Kidney capillary endothelial cell (primary cell): ENCODE measurements at regions not wholly inside any gene's neighbourhood (a gene's known extent, or its start where the extent isn't known, plus 50 kb on each side); places are given as distances from the start of the nearest gene placed in this dataset.

Experiments
- DNase-seq: peaks from one replicate; pipeline ENCODE4 v3.0.0-alpha.2; 2018; ENCODE audit warnings: low spot score

- DNase-seq: no peak
Observed at GRCh38 chr7:25847336-25848070, 304.5 kb upstream of the NFE2L3 start.

GRCh38 chr7:25849500-25850184, 302.4 kb upstream of the NFE2L3 start:
- DNase-seq: no peak

- no peak for DNase-seq
Observed at GRCh38 chr7:25850216-25850615, 301.8 kb upstream of the NFE2L3 start.

DNA sequence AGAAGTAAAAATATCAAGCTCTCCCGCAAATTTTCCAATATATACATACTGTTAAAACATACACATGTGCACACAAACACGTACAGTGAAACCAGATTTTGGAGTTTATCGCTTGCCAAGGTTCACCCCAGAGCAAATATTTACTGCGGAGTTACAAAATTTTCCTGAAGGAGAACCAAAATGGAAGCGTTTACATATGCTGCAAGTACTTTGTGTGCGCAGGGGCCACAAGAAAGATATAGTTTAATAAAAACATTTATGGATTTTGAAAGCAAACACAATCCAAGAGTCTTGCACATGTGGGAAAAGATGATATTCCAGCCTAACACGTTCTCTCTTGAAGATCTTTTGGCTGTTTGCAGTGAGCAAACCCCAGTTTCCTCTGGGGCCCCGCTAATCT, 301.3 kb upstream of the NFE2L3 start:
- DNase-seq: no peak

DNA sequence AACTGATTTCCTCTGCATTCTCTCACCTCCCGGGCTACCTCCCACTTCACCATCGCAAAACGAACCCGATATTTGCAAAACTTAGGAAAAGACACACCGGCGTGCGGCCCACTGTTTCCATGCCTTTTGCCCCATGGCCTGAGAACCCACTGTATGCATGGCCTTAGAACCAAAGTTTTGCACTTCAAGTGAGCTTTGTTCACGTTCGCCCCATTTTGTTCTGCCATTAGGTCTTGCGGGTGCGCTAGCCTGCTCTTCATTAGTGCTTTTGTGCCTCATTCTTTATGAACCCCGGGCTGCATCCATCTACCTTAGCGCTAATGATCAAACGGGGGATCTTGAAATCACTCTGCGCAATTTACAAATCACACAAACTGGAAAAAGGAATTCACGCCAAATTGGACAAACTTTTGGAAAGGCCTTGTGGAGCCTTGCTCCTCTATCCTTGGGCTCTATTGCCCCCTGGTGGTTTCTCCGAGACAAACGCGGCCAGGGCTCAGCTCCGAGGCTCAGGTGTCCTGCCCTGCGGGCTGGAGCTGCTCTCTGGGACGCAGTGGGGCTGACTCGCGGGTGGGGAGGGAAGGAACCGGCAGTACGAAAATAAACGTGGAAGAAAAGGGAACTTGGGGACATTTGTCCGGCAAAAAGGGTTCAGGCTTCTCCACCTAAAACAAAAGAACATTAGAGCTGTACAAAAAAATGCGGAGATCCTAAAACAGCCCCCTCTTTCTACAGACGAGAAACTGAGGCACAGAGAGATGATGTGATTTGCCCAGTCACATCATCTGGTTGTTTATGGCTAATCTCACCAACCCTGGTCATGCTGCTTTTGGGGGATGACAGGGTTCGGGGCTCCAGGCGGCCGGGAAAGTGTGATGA, 300.4 kb upstream of the NFE2L3 start:
- no peak for DNase-seq

GRCh38 chr7:25852211-25852938, 299.6 kb upstream of the NFE2L3 start:
- DNase-seq: no peak

GRCh38 chr7:25852939-25853271, 299.1 kb upstream of the NFE2L3 start:
- DNase-seq: no peak

- DNase-seq: no peak
Observed at GRCh38 chr7:25853314-25853713, 298.7 kb upstream of the NFE2L3 start.

DNA sequence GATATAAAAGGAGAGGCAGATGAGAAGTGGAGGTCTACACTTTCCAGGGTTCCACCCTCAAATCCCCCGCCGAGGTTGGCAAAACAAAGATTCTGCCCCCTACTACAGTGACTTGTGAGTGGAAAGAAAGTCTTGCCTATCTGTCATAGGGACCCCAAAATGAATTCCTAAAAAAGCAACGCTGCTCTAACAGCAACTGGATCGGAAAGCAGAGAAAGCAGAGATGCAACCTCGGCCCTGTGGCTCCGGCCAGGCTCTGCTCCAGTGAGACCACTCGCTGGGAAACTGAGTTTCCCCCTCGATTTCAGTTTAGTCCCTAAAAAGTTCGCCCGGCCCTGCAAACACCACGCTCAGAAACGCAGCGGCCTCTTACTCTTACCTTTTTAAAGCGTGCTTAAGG, 297.9 kb upstream of the NFE2L3 start:
- no peak for DNase-seq

- DNase-seq: peak; percentile 95
Observed at GRCh38 chr7:25854608-25855497, 297.1 kb upstream of the NFE2L3 start.

GRCh38 chr7:25855854-25856782, 295.9 kb upstream of the NFE2L3 start:
- DNase-seq: no peak

- no peak for DNase-seq
Observed at GRCh38 chr7:25857376-25858067, 294.5 kb upstream of the NFE2L3 start.

DNA sequence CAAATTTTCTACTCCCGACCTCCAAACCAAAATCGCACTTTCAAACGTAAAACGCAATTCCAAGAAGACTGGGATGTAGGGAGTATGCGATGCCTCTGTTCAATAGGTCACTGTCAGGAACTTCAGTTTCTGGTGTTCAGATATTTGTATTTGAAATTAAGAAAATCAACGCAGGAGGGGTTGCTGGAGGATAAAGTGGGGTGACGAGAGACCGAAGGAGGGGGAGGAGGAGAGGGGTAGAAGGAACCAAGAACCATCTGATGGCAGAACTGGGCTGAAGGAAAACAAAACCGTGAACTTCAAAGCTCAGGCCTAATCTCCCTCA, 293.8 kb upstream of the NFE2L3 start:
- DNase-seq: no peak

DNA sequence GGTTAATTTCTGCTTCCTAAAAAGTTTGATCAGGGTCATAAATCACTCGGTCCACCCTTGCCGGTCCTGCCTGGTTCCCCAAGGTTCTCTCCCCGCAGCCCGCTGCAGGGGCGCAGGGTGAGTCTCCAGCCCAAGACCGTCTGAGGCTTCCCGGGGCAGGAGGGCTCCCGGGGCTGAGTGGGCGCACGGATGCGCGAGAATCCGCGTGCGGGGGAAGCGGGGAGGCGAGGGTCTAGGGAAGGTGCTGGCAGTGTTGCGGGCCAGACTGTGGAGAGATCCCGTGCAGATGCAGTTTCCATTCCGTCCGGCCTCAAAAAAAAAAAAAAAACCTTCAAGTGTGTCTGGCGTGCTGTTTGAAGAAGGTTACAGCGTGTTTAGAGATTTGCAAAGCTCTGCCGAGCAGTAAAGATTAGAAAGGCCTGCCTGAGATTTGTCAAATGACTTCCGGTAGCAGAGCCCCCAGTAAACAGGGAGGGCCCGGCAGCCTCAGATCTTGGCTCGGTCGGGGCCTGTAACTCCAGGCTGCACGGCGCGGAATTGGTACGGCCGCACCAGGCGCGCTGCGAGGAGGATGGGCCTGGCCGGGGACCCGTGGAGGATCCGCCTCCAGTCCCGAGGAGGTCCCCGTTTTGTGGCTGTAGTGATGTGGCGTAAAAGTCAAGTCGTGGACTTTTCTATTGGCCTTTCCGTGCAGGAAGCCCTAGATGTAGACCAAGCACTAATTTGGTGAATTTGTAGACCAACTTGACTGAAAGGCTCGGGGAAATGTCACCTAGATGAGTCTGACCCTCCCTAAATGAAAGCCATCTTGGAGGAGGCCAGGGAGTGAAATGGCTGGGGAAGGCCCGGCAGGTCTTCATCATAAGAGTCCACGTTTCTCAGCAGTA, 293.2 kb upstream of the NFE2L3 start:
- DNase-seq: no peak

- no peak for DNase-seq
Observed at GRCh38 chr7:25859412-25860274, 292.4 kb upstream of the NFE2L3 start.

GRCh38 chr7:25860275-25861163, 291.5 kb upstream of the NFE2L3 start:
- no peak for DNase-seq

DNA sequence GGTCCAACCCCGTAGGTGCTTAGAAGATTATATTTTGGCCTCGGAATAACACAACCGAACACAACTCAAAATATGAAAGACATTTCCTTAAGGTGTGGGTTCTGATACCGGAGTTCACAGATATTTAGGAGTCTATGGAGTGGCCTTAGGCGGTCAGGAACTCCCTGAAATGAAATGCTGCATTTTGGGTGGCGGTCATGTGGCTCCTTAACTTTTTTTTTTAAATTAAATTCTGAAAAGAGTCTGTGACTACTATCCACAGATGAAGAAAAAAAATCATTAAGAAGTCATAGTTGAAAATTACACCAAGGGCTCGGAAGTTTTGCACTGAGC, 290.9 kb upstream of the NFE2L3 start:
- DNase-seq: no peak
